Endothelial cell of umbilical vein (primary cell): ENCODE measurements at regions not wholly inside any gene's neighbourhood (a gene's known extent, or its start where the extent isn't known, plus 50 kb on each side); places are given as distances from the start of the nearest gene placed in this dataset.

ENCODE experiments used
- BruUV-seq: library from RNA; stranded (reverse); fragments of 400-500 nt; replicated peaks from 2 replicates; lab custom pipeline; 2021; lab: Mats Ljungman, UMichigan
- CTCF ChIA-PET: fragments of 300-600, 350-600 bp; sonication (Branson Sonifier 250); formaldehyde crosslinking; loops from one replicate; lab custom pipeline; 2021; ENCODE audit warnings: antibody characterized with exemption, inconsistent platforms; lab: Charles Lee
- POLR2A ChIA-PET: fragments of 300-600, 350-600 bp; sonication (Branson Sonifier 250); formaldehyde crosslinking; loops from one replicate; lab custom pipeline; 2021; ENCODE audit warnings: antibody characterized with exemption, inconsistent platforms; lab: Charles Lee
- DNase-seq: peaks from one replicate; pipeline ENCODE4 v3.0.0-alpha.2; 2011; ENCODE audit warnings: low read depth, low spot score
- FAIRE-seq: peaks from 2 replicates; lab custom pipeline; 2011; peaks lifted over from hg19 to GRCh38; lab: Jason Lieb, UNC
- H2AFZ ChIP-seq: 2 replicates; pipeline ENCODE4 v1.6.0; 2012; ENCODE audit warnings: low read depth, low read length, control low read depth, inconsistent platforms
- H3K27ac ChIP-seq: 2 replicates; pipeline ENCODE4 v1.5.1; 2011; ENCODE audit warnings: low read depth, mild to moderate bottlenecking, control low read depth, low read length, moderate library complexity; ENCODE audit not compliant: insufficient read depth
- H3K27me3 ChIP-seq, 2 experiments: 2 replicates each; pipeline versions ENCODE4 v1.6.0 to v1.6.1; 2011; ENCODE audit warnings: low read length in 2 of 2, mixed read lengths in 1 of 2; ENCODE audit not compliant: control insufficient read depth in 2 of 2, insufficient read depth in 2 of 2
- H3K36me3 ChIP-seq, 2 experiments: 2 replicates in 1 of 2; 3 replicates in 1 of 2; pipeline ENCODE4 v1.5.1; 2011; ENCODE audit warnings: low read length in 2 of 2, mild to moderate bottlenecking in 1 of 2, moderate library complexity in 1 of 2; ENCODE audit not compliant: control insufficient read depth in 2 of 2, insufficient read depth in 2 of 2; ENCODE audit errors: extremely low read depth in 1 of 2
- H3K4me1 ChIP-seq: 3 replicates; pipeline ENCODE4 v1.5.1; 2011; ENCODE audit warnings: mild to moderate bottlenecking, low read length; ENCODE audit not compliant: control insufficient read depth, insufficient read depth; ENCODE audit errors: extremely low read depth
- H3K4me2 ChIP-seq: 2 replicates; pipeline ENCODE4 v1.6.1; 2011; ENCODE audit warnings: low read length, control low read depth, mixed read lengths; ENCODE audit not compliant: insufficient read depth
- H3K4me3 ChIP-seq, 3 experiments: fragments of 200-600 bp in 1 of 3; sonication (generic), shearing (Covaris generic) in 1 of 3; replicated peaks in 1 of 3; 2 replicates each; pipeline ENCODE4 v1.5.1; 2011 to 2016; ENCODE audit warnings: control low read depth in 3 of 3, low read length in 3 of 3, mild to moderate bottlenecking in 2 of 3, inconsistent platforms in 1 of 3, low read depth in 1 of 3, moderate library complexity in 1 of 3; ENCODE audit not compliant: insufficient read depth in 1 of 3
- H3K79me2 ChIP-seq: 2 replicates; pipeline ENCODE4 v1.6.0; 2012; ENCODE audit warnings: low read length, inconsistent platforms; ENCODE audit not compliant: control insufficient read depth, insufficient read depth
- H3K9ac ChIP-seq: replicated peaks from 2 replicates; pipeline ENCODE3; 2011; ENCODE audit warnings: low read length, control low read depth; ENCODE audit not compliant: insufficient read depth; ENCODE audit errors: extremely low read depth
- H3K9me1 ChIP-seq: replicated peaks from 3 replicates; pipeline ENCODE4 v1.6.0; 2011; ENCODE audit warnings: mild to moderate bottlenecking, low read length; ENCODE audit not compliant: control insufficient read depth, insufficient read depth; ENCODE audit errors: extremely low read depth
- H3K9me3 ChIP-seq: replicated peaks from 2 replicates; pipeline ENCODE4 v1.5.1; 2012; ENCODE audit warnings: low read length, inconsistent platforms; ENCODE audit not compliant: control insufficient read depth, insufficient read depth
- H4K20me1 ChIP-seq: replicated peaks from 2 replicates; pipeline ENCODE3; 2011; ENCODE audit warnings: mild to moderate bottlenecking, low read length; ENCODE audit not compliant: control insufficient read depth, insufficient read depth; ENCODE audit errors: extremely low read depth
- FOS ChIP-seq: IDR thresholded peaks from 2 replicates; pipeline ENCODE4 v1.6.1; 2011; ENCODE audit warnings: mild to moderate bottlenecking, low read length, moderate library complexity, borderline replicate concordance; ENCODE audit not compliant: insufficient read depth
- GATA2 ChIP-seq: IDR thresholded peaks from 2 replicates; pipeline ENCODE4 v1.7.0; 2011; ENCODE audit warnings: low read depth, mild to moderate bottlenecking, moderate library complexity, mixed read lengths, low read length; ENCODE audit not compliant: insufficient read length, insufficient read depth
- JUN ChIP-seq: IDR thresholded peaks from 2 replicates; pipeline ENCODE4 v1.6.1; 2011; ENCODE audit warnings: borderline replicate concordance, low read depth; ENCODE audit not compliant: insufficient read length, insufficient read depth
- MYC ChIP-seq: IDR thresholded peaks from one replicate; pipeline ENCODE4 v1.6.1; 2011; ENCODE audit warnings: mild to moderate bottlenecking, low read depth, low read length
- POLR2A ChIP-seq: IDR thresholded peaks from 2 replicates; pipeline ENCODE4 v1.6.1; 2012; ENCODE audit warnings: low read depth, mild to moderate bottlenecking, control low read depth, low read length
- dilution Hi-C: fragments of 300-500 bp; cut with MboI; formaldehyde crosslinking; loops from one replicate; pipeline ENCODE4 v1.15.0; 2019; ENCODE audit warnings: low sequenced_read_pairs; ENCODE audit not compliant: extremely low pct_ligation_motif_present
- intact Hi-C: fragments of 100-400 bp; cut with micrococcal nuclease; formaldehyde crosslinking; loops from one replicate; pipeline ENCODE4 v1.10.0; 2022
- TF ChIP-seq, protein P1 (sequence below): IDR thresholded peaks from 2 replicates; pipeline ENCODE4 v1.6.1; 2011; ENCODE audit not compliant: insufficient read depth, insufficient read length
- TF ChIP-seq, protein P2 (sequence below), 2 donors: IDR thresholded peaks; 1 replicate in 1 of 2; 2 replicates in 1 of 2; pipeline ENCODE4 v1.5.1; 2011; ENCODE audit warnings: low read length in 2 of 2, mild to moderate bottlenecking in 2 of 2, moderate library complexity in 2 of 2, control low read depth in 1 of 2, inconsistent platforms in 1 of 2, low read depth in 1 of 2; ENCODE audit not compliant: insufficient read depth in 1 of 2; ENCODE audit errors: extremely low read depth in 1 of 2

DNA sequence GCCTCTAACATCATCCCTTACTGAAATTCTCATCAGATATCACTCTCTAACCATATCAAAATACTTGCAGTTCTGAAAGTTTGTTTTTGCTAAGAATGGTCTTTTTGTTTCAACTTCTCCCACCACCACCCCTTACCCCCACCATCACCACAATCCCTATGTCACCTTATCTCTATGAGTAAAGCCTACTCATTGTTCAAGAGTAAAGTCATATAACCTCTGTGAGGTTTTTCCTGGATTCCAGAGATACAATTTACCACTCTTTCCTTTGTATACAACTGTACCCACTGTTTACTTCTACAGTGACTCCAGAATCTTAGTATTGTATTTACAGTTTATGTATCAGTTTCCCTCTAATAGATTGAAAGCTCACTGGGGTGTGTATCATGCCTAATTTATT lies 158.0 kb upstream of the PCDH10 start:
- peaks cover 38% of the 10 kb centered on the region for H3K4me1 ChIP-seq
- H3K9me3 ChIP-seq, result no peaks in the 10 kb centered on the region
- FAIRE-seq (no peak), DNase-seq (peak; percentile 44)
- H2AFZ ChIP-seq, result peak overlapping the region; percentile 47
- H3K79me2 ChIP-seq, result no peaks in the 10 kb centered on the region
- H3K27me3 ChIP-seq, result no peaks in the 10 kb centered on the region
- TF ChIP-seq FOS (peak; percentile 59), MYC (no peak), GATA2 (peak; percentile 66), JUN (no peak), POLR2A (no peak)
- TF ChIP-seq, protein P1, sequence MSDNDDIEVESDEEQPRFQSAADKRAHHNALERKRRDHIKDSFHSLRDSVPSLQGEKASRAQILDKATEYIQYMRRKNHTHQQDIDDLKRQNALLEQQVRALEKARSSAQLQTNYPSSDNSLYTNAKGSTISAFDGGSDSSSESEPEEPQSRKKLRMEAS, result no peak
- TF ChIP-seq, protein P2, sequence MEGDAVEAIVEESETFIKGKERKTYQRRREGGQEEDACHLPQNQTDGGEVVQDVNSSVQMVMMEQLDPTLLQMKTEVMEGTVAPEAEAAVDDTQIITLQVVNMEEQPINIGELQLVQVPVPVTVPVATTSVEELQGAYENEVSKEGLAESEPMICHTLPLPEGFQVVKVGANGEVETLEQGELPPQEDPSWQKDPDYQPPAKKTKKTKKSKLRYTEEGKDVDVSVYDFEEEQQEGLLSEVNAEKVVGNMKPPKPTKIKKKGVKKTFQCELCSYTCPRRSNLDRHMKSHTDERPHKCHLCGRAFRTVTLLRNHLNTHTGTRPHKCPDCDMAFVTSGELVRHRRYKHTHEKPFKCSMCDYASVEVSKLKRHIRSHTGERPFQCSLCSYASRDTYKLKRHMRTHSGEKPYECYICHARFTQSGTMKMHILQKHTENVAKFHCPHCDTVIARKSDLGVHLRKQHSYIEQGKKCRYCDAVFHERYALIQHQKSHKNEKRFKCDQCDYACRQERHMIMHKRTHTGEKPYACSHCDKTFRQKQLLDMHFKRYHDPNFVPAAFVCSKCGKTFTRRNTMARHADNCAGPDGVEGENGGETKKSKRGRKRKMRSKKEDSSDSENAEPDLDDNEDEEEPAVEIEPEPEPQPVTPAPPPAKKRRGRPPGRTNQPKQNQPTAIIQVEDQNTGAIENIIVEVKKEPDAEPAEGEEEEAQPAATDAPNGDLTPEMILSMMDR (IDR thresholded peaks at IDR 0.05; ENCODE audit: extremely low read depth in 1 of 2, insufficient read depth in 1 of 2, low read depth in 1 of 2, low read length in 2 of 2), result no peak
- intact Hi-C loops, result loop anchor here (5.0 kb wide), 1 partner anchor 156 kb away; the partner anchor contains the start of gene PCDH10
- no peak overlapping the region for H3K27ac ChIP-seq
- H3K4me2 ChIP-seq, result peak overlapping the region; percentile 3
- no peak overlapping the region for H3K4me3 ChIP-seq
- no peaks in the 10 kb centered on the region for H4K20me1 ChIP-seq
- dilution Hi-C loops, result no loop called here
- no TSS peak for BruUV-seq
- ChIA-PET POLR2A (no interaction called here), CTCF (no interaction called here)
- H3K9me1 ChIP-seq, result no peaks in the 10 kb centered on the region
- H3K36me3 ChIP-seq, result no peaks in the 10 kb centered on the region
- no peak overlapping the region for H3K9ac ChIP-seq
